GM12874 (cell line): ENCODE measurements at regions not wholly inside any gene's neighbourhood (a gene's known extent, or its start where the extent isn't known, plus 50 kb on each side); places are given as distances from the start of the nearest gene placed in this dataset.

Source experiments
- CTCF ChIP-seq: IDR thresholded peaks from 2 replicates; pipeline ENCODE4 v1.5.1; 2011; ENCODE audit warnings: low read depth, mild to moderate bottlenecking, control low read depth, low read length, moderate library complexity; ENCODE audit not compliant: insufficient read depth

- no peak for TF ChIP-seq CTCF
These were observed 231.3 kb upstream of the KCNMB2 start for GRCh38 chr3:178304758-178305467.

GRCh38 chr3:178306432-178307115, 229.7 kb upstream of the KCNMB2 start:
- no peak for TF ChIP-seq CTCF

GRCh38 chr3:178308771-178309170, 227.5 kb upstream of the KCNMB2 start:
- TF ChIP-seq CTCF = no peak

- no peak for TF ChIP-seq CTCF
These were observed 225.3 kb upstream of the KCNMB2 start for GRCh38 chr3:178310949-178311348.

- TF ChIP-seq CTCF = no peak
These were observed 222.5 kb upstream of the KCNMB2 start for GRCh38 chr3:178313716-178314115.

GRCh38 chr3:178318340-178318739, 217.9 kb upstream of the KCNMB2 start:
- TF ChIP-seq CTCF = no peak

GRCh38 chr3:178318941-178319816, 217.1 kb upstream of the KCNMB2 start:
- no peak for TF ChIP-seq CTCF
